Pancreas (tissue), 10 donors: ENCODE measurements at regions not wholly inside any gene's neighbourhood (a gene's known extent, or its start where the extent isn't known, plus 50 kb on each side); places are given as distances from the start of the nearest gene placed in this dataset.
A peak's percentile ranks its signal among the peaks of the same experiment; 100 is the strongest.

Experiments
- ATAC-seq, 4 donors: fragments of 200-7000 bp; cut with Tn5 transposase; one replicate each; pipeline versions ENCODE4 v1.8.0 to v1.9.1; 2020; ENCODE audit warnings: mild to moderate bottlenecking in 4 of 4, moderate library complexity in 4 of 4
- DNase-seq, 6 donors: peaks; one replicate each; pipeline ENCODE4 v3.0.0-alpha.2; 2020
- FAIRE-seq: peaks from 2 replicates; lab custom pipeline; 2012; peaks lifted over from hg19 to GRCh38; lab: Jason Lieb, UNC
- H3K27ac ChIP-seq, 4 donors: fragments of 200-600 bp; sonication (generic); 1 replicate in 3 of 4; 2 replicates in 1 of 4; pipeline versions ENCODE4 v1.5.0 to v1.8.0; 2020
- H3K27me3 ChIP-seq, 4 donors: fragments of 200-600 bp; one replicate each; pipeline ENCODE4 v1.8.0; 2021
- H3K36me3 ChIP-seq, 3 donors: fragments of 200-600 bp; sonication (generic) in 1 of 3; one replicate each; pipeline versions ENCODE4 v1.5.0 to v1.8.0; 2020 to 2021
- H3K4me1 ChIP-seq, 3 donors: fragments of 200-600 bp; one replicate each; pipeline ENCODE4 v1.8.0; 2021
- H3K4me3 ChIP-seq, 4 donors: fragments of 200-600 bp; sonication (generic) in 2 of 4; one replicate each; pipeline versions ENCODE4 v1.5.0 to v1.8.0; 2020 to 2021
- H3K9me3 ChIP-seq, 4 donors: fragments of 200-600 bp; one replicate each; pipeline ENCODE4 v1.8.0; 2021
- CTCF ChIP-seq, 4 donors: fragments of 200-600 bp; sonication (generic) in 3 of 4; IDR thresholded peaks; one replicate each; pipeline versions ENCODE4 v1.5.0 to v1.8.0; 2021; ENCODE audit warnings: antibody characterized with exemption in 4 of 4
- WGBS, 2 donors: extraction: QIAGEN DNeasy Blood & Tissue Kit; methylation state at CpG; one replicate each; pipeline ENCODE4 v1.1.7; 2013; 5-methylcytosine and 5-hydroxymethylcytosine counted together
- intact Hi-C, 3 donors: fragments of 100-400 bp; cut with DNase I; formaldehyde crosslinking; loops; one replicate each; pipeline versions ENCODE4 v1.11.1 to v1.14.2; 2022
- donor health status: healthy with polysubstance abuse.
- donor health status: DM: no; HTN: no; CAD: no; lungs with moderate emphysema.
- donor health status: DM: no; HTN: no; CAD: no.
- donor health status: control.
- donor health status: control.
- donor health status: Bipolar disorder and iron deficiency.
- donor health status: DM: yes; HTN: yes; CAD: no.
- donor health status: DM: no; HTN: no; CAD: no.
- donor health status: DM: no; HTN: no; CAD: no.
- donor health status: DM: yes; HTN: yes; CAD: no.

GRCh38 chr11:34745195-34745594, 124.3 kb downstream of the EHF start:
- 34 to 67% methylated on average over 3 of the region's 3 CpGs for WGBS, 2 donors

DNA sequence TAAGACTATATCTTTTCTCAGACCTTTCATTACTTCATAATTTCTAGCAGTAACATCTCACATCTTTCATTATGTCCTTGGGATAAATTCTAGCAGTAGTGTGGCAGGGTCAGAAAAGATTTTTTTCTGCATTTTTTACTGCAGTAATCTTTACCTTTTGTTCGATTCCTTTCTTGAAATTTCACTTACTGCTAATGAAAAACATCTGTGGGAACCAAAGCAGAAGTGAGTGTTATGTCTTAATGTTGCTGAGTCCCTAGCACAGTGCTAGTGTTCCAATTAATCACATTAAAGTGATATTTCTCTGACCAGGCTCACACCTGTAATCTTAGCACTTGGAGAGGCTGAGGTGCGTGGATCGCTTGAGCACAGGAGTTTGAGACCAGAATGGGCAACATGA, 123.6 kb downstream of the EHF start:
- H3K36me3 ChIP-seq, result no peaks in the 10 kb centered on the region
- TF ChIP-seq CTCF (IDR thresholded peaks at IDR 0.05), result no peak
- ATAC-seq (no peak), DNase-seq (no peak), FAIRE-seq (no peak)
- no peaks in the 10 kb centered on the region for H3K4me1 ChIP-seq
- intact Hi-C loops, result no loop called here
- H3K27me3 ChIP-seq, result no peaks in the 10 kb centered on the region
- H3K4me3 ChIP-seq, result no peak overlapping the region
- 92% methylated on average over 3 of the region's 3 CpGs for WGBS, 2 donors
- H3K9me3 ChIP-seq, result no peaks in the 10 kb centered on the region
- H3K27ac ChIP-seq, result no peak overlapping the region

More at GRCh38 chr11:34745195-34745594, 124.3 kb downstream of the EHF start:
- Histone ChIP-seq H3K27ac (no peak overlapping the region), H3K27me3 (no peaks in the 10 kb centered on the region), H3K9me3 (no peaks in the 10 kb centered on the region), H3K4me3 (no peak overlapping the region), H3K4me1 (no peaks in the 10 kb centered on the region), H3K36me3 (no peaks in the 10 kb centered on the region)
- ATAC-seq (peak in 2 of 4 donors; percentile 19 to 44), FAIRE-seq (no peak), DNase-seq (no peak)
- intact Hi-C loops, result no loop called here
- TF ChIP-seq CTCF (IDR thresholded peaks at IDR 0.05), result no peak

- H3K9me3 ChIP-seq, result no peaks in the 10 kb centered on the region
- intact Hi-C loops, result no loop called here
- H3K27me3 ChIP-seq, result no peaks in the 10 kb centered on the region
- no peaks in the 10 kb centered on the region for H3K4me1 ChIP-seq
- H3K36me3 ChIP-seq, result no peaks in the 10 kb centered on the region
- H3K27ac ChIP-seq, result no peak overlapping the region
- no peak for TF ChIP-seq CTCF (IDR thresholded peaks at IDR 0.05)
- no peak for FAIRE-seq
- 94 to 95% methylated on average over 5 of the region's 5 CpGs for WGBS, 2 donors
- ATAC-seq, result no peak
- DNase-seq, result no peak
- no peak overlapping the region for H3K4me3 ChIP-seq
Observed at GRCh38 chr11:34738237-34738636, 117.3 kb downstream of the EHF start.

DNA sequence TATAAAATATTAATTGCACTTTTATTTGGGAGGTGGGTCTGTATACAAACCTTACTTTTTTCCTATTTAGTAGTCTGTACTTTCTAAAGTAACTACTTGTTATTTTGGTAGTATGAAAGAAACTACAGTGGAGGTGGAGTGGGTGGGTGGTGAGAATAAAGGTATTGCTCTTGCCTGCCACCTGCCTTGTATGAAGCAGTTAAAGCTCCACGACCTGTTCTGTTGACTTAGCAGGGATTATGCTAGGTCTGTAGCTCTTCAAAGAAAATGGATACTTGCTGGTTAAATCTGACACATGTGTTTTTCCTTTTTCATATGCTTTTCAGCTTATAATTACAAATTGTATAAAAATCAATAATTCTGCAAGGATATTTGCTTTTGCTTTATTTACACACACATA, 111.9 kb downstream of the EHF start:
- ATAC-seq (peak in 3 of 4 donors; percentile 33 to 63 (median 53)), FAIRE-seq (no peak), DNase-seq (no peak)
- Histone ChIP-seq H3K27ac (no peak overlapping the region), H3K27me3 (no peaks in the 10 kb centered on the region), H3K36me3 (no peaks in the 10 kb centered on the region), H3K4me1 (no peaks in the 10 kb centered on the region), H3K9me3 (no peaks in the 10 kb centered on the region), H3K4me3 (no peak overlapping the region)
- 14 to 16% methylated on average over 1 of the region's 1 CpG for WGBS, 2 donors
- no peak for TF ChIP-seq CTCF (IDR thresholded peaks at IDR 0.05)
- intact Hi-C loops, result no loop called here

- no peaks in the 10 kb centered on the region for H3K36me3 ChIP-seq
- DNase-seq, result no peak
- no peak for FAIRE-seq
- no peaks in the 10 kb centered on the region for H3K9me3 ChIP-seq
- H3K27ac ChIP-seq, result no peak overlapping the region
- WGBS, 2 donors, result 93 to 97% methylated on average over 3 of the region's 3 CpGs
- H3K4me3 ChIP-seq, result no peak overlapping the region
- no peaks in the 10 kb centered on the region for H3K4me1 ChIP-seq
- intact Hi-C loops, result no loop called here
- no peak for ATAC-seq
- no peak for TF ChIP-seq CTCF (IDR thresholded peaks at IDR 0.05)
- H3K27me3 ChIP-seq, result no peaks in the 10 kb centered on the region
Observed at GRCh38 chr11:34731603-34732002, 110.7 kb downstream of the EHF start.
